ENCODE measurements at regions not wholly inside any gene's neighbourhood (a gene's known extent, or its start where the extent isn't known, plus 50 kb on each side); places are given as distances from the start of the nearest gene placed in this dataset.

DNA sequence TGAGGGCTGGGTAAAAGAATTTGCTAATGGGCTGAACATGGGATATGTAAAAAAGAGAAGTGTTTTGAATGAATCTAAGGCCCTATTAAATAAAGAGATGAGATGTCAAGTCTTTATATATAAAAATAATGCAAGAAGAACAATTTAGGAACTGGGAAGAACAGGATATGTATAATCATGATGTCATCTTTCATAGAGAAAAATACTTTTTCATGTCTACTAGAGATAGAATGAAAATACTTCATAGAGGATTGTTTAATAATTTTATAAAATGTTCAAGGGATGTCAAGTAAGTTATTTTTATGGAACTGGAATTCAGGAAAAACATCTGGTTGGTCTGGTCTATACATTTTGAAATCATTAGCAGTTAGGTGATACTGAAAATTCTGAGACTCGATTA, 799.0 kb upstream of the CTNND2 start (continued):
- no peak for TF ChIP-seq POLR2A (IDR thresholded peaks at IDR 0.05; ENCODE audit: control extremely low read depth in 1 of 2, low read depth in 2 of 2, low read length in 2 of 2)
- no peak for TF ChIP-seq HDAC6 (IDR thresholded peaks at IDR 0.05; ENCODE audit: low read depth, low read length)
- no peak for TF ChIP-seq GTF2F1 (IDR thresholded peaks at IDR 0.05; ENCODE audit: borderline replicate concordance, low read depth, low read length)
- no peak for TF ChIP-seq SRF (IDR thresholded peaks at IDR 0.05; ENCODE audit: low read depth, low read length)
- TF ChIP-seq TAF1 (IDR thresholded peaks at IDR 0.05; ENCODE audit: low read depth, low read length), result no peak
- TF ChIP-seq CTBP2 (IDR thresholded peaks at IDR 0.05; ENCODE audit: borderline replicate concordance, insufficient read depth, insufficient read length, low read length), result no peak

Measured in H1 (cell line).